Glutamatergic neuron (in vitro differentiated cells): ENCODE measurements at regions not wholly inside any gene's neighbourhood (a gene's known extent, or its start where the extent isn't known, plus 50 kb on each side); places are given as distances from the start of the nearest gene placed in this dataset.

Experiments
- DNase-seq: peaks from one replicate; pipeline ENCODE4 v3.0.0; 2022
- H3K27ac Mint-ChIP-seq: one replicate; pipeline ENCODE4 v1.8.0; 2020; ENCODE audit warnings: mild to moderate bottlenecking, mixed read lengths, inconsistent platforms; ENCODE audit not compliant: unreplicated experiment
- H3K27me3 Mint-ChIP-seq: one replicate; pipeline ENCODE4 v1.8.0; 2020; ENCODE audit warnings: mild to moderate bottlenecking, moderate library complexity, mixed read lengths, inconsistent platforms; ENCODE audit not compliant: unreplicated experiment
- H3K36me3 Mint-ChIP-seq: one replicate; pipeline ENCODE4 v1.8.0; 2020; ENCODE audit warnings: mild to moderate bottlenecking, mixed read lengths, inconsistent platforms; ENCODE audit not compliant: unreplicated experiment
- H3K4me1 Mint-ChIP-seq: one replicate; pipeline ENCODE4 v1.8.0; 2020; ENCODE audit warnings: mild to moderate bottlenecking, low read depth, mixed read lengths, inconsistent platforms; ENCODE audit not compliant: unreplicated experiment
- H3K4me3 Mint-ChIP-seq: one replicate; pipeline ENCODE4 v1.8.0; 2020; ENCODE audit warnings: mild to moderate bottlenecking, mixed read lengths, inconsistent platforms; ENCODE audit not compliant: unreplicated experiment
- H3K9me3 Mint-ChIP-seq: one replicate; pipeline ENCODE4 v1.8.0; 2020; ENCODE audit warnings: mild to moderate bottlenecking, moderate library complexity, mixed read lengths, inconsistent platforms; ENCODE audit not compliant: unreplicated experiment
- TF ChIP-seq, protein P1 (sequence below): fragments of 200-600 bp; sonication (generic); IDR thresholded peaks from one replicate; pipeline ENCODE4 v1.5.0; 2021; ENCODE audit not compliant: partially characterized antibody, unreplicated experiment

GRCh38 chr12:59944177-59944576 lies 348.3 kb downstream of the SLC16A7 start:
- H3K27ac Mint-ChIP-seq, result no peak overlapping the region
- H3K9me3 Mint-ChIP-seq, result peaks cover 1% of the 10 kb centered on the region
- TF ChIP-seq, protein P1, sequence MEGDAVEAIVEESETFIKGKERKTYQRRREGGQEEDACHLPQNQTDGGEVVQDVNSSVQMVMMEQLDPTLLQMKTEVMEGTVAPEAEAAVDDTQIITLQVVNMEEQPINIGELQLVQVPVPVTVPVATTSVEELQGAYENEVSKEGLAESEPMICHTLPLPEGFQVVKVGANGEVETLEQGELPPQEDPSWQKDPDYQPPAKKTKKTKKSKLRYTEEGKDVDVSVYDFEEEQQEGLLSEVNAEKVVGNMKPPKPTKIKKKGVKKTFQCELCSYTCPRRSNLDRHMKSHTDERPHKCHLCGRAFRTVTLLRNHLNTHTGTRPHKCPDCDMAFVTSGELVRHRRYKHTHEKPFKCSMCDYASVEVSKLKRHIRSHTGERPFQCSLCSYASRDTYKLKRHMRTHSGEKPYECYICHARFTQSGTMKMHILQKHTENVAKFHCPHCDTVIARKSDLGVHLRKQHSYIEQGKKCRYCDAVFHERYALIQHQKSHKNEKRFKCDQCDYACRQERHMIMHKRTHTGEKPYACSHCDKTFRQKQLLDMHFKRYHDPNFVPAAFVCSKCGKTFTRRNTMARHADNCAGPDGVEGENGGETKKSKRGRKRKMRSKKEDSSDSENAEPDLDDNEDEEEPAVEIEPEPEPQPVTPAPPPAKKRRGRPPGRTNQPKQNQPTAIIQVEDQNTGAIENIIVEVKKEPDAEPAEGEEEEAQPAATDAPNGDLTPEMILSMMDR, result no peak
- no peak overlapping the region for H3K4me3 Mint-ChIP-seq
- H3K27me3 Mint-ChIP-seq, result no peaks in the 10 kb centered on the region
- H3K36me3 Mint-ChIP-seq, result no peaks in the 10 kb centered on the region
- DNase-seq, result no peak
- H3K4me1 Mint-ChIP-seq, result peaks cover 10% of the 10 kb centered on the region

DNA sequence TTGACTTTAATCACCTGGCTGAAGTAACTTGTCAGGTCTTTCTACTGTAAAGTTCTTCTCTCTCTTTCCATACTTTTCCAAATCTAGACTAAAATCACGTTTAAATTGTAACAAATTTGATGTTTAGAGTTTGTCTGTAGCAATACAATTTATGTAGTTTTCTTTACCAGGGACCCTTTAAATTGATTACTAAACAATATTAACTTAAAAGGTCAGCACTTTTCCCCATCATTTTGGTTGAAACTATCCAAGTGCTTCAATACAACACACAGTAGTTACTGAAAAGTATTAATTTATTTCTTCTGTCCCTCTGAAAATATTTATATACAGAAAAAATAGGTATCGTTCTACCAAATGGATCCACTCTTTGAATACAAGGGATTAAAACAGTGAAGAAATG lies 350.8 kb downstream of the SLC16A7 start:
- H3K36me3 Mint-ChIP-seq, result no peaks in the 10 kb centered on the region
- no peak overlapping the region for H3K4me3 Mint-ChIP-seq
- no peaks in the 10 kb centered on the region for H3K27me3 Mint-ChIP-seq

DNA sequence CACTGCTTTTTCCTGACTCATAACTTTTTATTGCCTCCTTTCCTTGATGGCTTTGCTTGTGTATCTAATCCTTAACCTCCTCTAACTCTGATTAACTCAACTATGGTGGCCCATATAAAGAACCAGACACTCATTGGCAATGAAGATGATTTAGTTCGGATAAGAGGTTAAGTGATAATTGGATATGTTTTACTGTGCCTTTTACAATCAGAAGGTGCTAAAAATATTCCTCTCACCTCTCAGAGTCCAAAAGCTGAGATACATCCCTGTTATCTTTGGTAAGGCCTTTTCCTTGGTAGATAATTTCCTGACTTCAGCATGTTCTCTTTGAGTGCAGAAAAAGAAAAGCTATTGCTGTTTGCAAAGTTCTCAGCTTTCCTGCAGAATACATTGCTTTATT lies 367.7 kb downstream of the SLC16A7 start:
- Mint-ChIP-seq H3K27ac (no peak overlapping the region), H3K27me3 (no peaks in the 10 kb centered on the region), H3K4me1 (no peaks in the 10 kb centered on the region), H3K9me3 (no peaks in the 10 kb centered on the region), H3K36me3 (peaks cover 5% of the 10 kb centered on the region), H3K4me3 (no peak overlapping the region)
- no peak for DNase-seq
- TF ChIP-seq, protein P1, result no peak

More for the DNA sequence above, 350.8 kb downstream of the SLC16A7 start:
- DNase-seq, result no peak
- H3K27ac Mint-ChIP-seq, result no peak overlapping the region
- H3K4me1 Mint-ChIP-seq, result peaks cover under 1% of the 10 kb centered on the region
- H3K9me3 Mint-ChIP-seq, result peaks cover 3% of the 10 kb centered on the region
- TF ChIP-seq, protein P1, result no peak

GRCh38 chr12:59972905-59973304 lies 377.1 kb downstream of the SLC16A7 start:
- Mint-ChIP-seq H3K4me3 (no peak overlapping the region), H3K27me3 (no peaks in the 10 kb centered on the region), H3K9me3 (no peaks in the 10 kb centered on the region), H3K36me3 (peaks cover 5% of the 10 kb centered on the region), H3K27ac (no peak overlapping the region), H3K4me1 (no peaks in the 10 kb centered on the region)
- TF ChIP-seq, protein P1, result no peak
- DNase-seq, result no peak

DNA sequence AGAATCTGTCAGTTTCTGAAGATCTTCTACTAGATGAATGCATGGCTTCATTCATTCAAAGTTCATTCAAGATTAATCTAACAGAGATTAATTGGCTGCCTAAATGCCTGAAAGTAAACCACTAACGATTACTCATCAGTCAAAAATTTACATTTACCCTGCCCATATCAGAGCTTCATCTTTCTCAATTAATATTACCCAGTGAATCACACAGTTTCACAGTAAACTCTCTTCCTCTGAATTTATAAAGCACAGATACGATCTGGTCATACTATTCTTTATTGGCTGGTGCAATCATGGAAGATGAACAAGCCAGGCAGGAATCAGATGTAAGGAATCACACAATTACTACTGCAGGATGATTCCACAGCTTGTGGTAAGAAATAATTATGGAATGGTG lies 377.7 kb downstream of the SLC16A7 start:
- H3K27ac Mint-ChIP-seq, result no peak overlapping the region
- no peak overlapping the region for H3K4me3 Mint-ChIP-seq
- H3K27me3 Mint-ChIP-seq, result no peaks in the 10 kb centered on the region
- H3K4me1 Mint-ChIP-seq, result no peaks in the 10 kb centered on the region
- no peaks in the 10 kb centered on the region for H3K9me3 Mint-ChIP-seq
- no peaks in the 10 kb centered on the region for H3K36me3 Mint-ChIP-seq
- TF ChIP-seq, protein P1, result no peak
- no peak for DNase-seq
